OCI-LY7 (cell line): ENCODE measurements at regions not wholly inside any gene's neighbourhood (a gene's known extent, or its start where the extent isn't known, plus 50 kb on each side); places are given as distances from the start of the nearest gene placed in this dataset.

Experiments used
- BruUV-seq: library from RNA; stranded (reverse); fragments of 400-500 nt; replicated peaks from 2 replicates; lab custom pipeline; 2021; lab: Mats Ljungman, UMichigan
- CTCF ChIA-PET: fragments of 300-600 bp; sonication (Branson Sonifier 250); formaldehyde crosslinking; loops from one replicate; lab custom pipeline; 2022; ENCODE audit warnings: antibody characterized with exemption; ENCODE audit not compliant: unreplicated experiment; lab: Charles Lee
- POLR2A ChIA-PET: fragments of 300-600 bp; sonication (Branson Sonifier 250); formaldehyde crosslinking; loops from one replicate; lab custom pipeline; 2022; ENCODE audit warnings: antibody characterized with exemption; lab: Charles Lee
- DNase-seq: peaks from one replicate; pipeline ENCODE4 v3.0.0-alpha.2; 2015; ENCODE audit warnings: low spot score
- H2AFZ ChIP-seq: fragments of 200-600 bp; sonication (generic), shearing (Covaris generic); 2 replicates; pipeline ENCODE4 v1.6.1; 2014; ENCODE audit warnings: mild to moderate bottlenecking, antibody characterized with exemption, low read length, moderate library complexity
- H3K27ac ChIP-seq: fragments of 200-600 bp; sonication (generic); 2 replicates; pipeline ENCODE4 v1.5.1; 2014; ENCODE audit warnings: mixed run types, low read depth, mild to moderate bottlenecking, moderate library complexity, low read length, inconsistent platforms; ENCODE audit not compliant: poor library complexity, severe bottlenecking
- H3K36me3 ChIP-seq: fragments of 200-600 bp; sonication (generic); 2 replicates; pipeline ENCODE4 v1.6.1; 2014; ENCODE audit warnings: mild to moderate bottlenecking, antibody characterized with exemption, low read length, moderate library complexity, mixed read lengths; ENCODE audit not compliant: insufficient read depth
- H3K4me1 ChIP-seq: fragments of 200-600 bp; sonication (generic); 2 replicates; pipeline ENCODE4 v1.5.1; 2014; ENCODE audit warnings: mild to moderate bottlenecking, low read length; ENCODE audit not compliant: insufficient read depth, poor library complexity, severe bottlenecking
- H3K4me2 ChIP-seq: fragments of 200-600 bp; sonication (generic); 2 replicates; pipeline ENCODE4 v1.6.1; 2014; ENCODE audit warnings: mild to moderate bottlenecking, low read length
- H3K4me3 ChIP-seq: fragments of 200-600 bp; sonication (generic); 2 replicates; pipeline ENCODE4 v1.5.1; 2014; ENCODE audit warnings: mild to moderate bottlenecking, low read depth, low read length; ENCODE audit not compliant: poor library complexity, severe bottlenecking
- H3K79me2 ChIP-seq: fragments of 200-600 bp; sonication (generic); 2 replicates; pipeline ENCODE4 v1.6.1; 2016; ENCODE audit warnings: low read depth, mild to moderate bottlenecking, low read length, moderate library complexity, mixed read lengths; ENCODE audit not compliant: insufficient read depth
- H3K9me2 ChIP-seq: fragments of 200-600 bp; sonication (generic); 2 replicates; pipeline ENCODE4 v1.6.1; 2016; ENCODE audit warnings: mild to moderate bottlenecking, low read length, mixed read lengths; ENCODE audit not compliant: insufficient read depth
- H3K9me3 ChIP-seq: fragments of 200-600 bp; sonication (generic); 2 replicates; pipeline ENCODE4 v1.6.1; 2014; ENCODE audit warnings: mild to moderate bottlenecking, mixed run types, low read length, mixed read lengths
- H4K20me1 ChIP-seq: fragments of 200-600 bp; sonication (generic); 2 replicates; pipeline ENCODE4 v1.6.1; 2014; ENCODE audit warnings: mild to moderate bottlenecking, antibody characterized with exemption, low read length, moderate library complexity, mixed read lengths; ENCODE audit not compliant: insufficient read depth
- CTCF ChIP-seq: fragments of 200-600 bp; sonication (generic); conservative IDR thresholded peaks from 2 replicates; pipeline ENCODE4 v1.5.1; 2014; ENCODE audit warnings: mild to moderate bottlenecking, antibody characterized with exemption, low read length, moderate library complexity, mixed read lengths
- EZH2phosphoT487 ChIP-seq: fragments of 200-600 bp; sonication (generic); IDR thresholded peaks from 2 replicates; pipeline ENCODE4 v1.6.1; 2018; ENCODE audit warnings: low read depth, borderline replicate concordance, mild to moderate bottlenecking, mixed run types, antibody characterized with exemption, low read length, moderate library complexity, mixed read lengths
- intact Hi-C: fragments of 100-400 bp; cut with micrococcal nuclease; formaldehyde crosslinking; loops from one replicate; pipeline ENCODE4 v1.10.0; 2022; ENCODE audit not compliant: unreplicated experiment

GRCh38 chr6:84467296-84467695 is 239.9 kb upstream of the CEP162 start:
- Histone ChIP-seq H2AFZ (no peak overlapping the region), H3K79me2 (no peaks in the 10 kb centered on the region), H4K20me1 (no peaks in the 10 kb centered on the region), H3K9me3 (no peaks in the 10 kb centered on the region), H3K4me1 (no peaks in the 10 kb centered on the region), H3K9me2 (no peaks in the 10 kb centered on the region), H3K36me3 (no peaks in the 10 kb centered on the region), H3K4me3 (no peak overlapping the region), H3K4me2 (no peak overlapping the region), H3K27ac (no peak overlapping the region)
- ChIA-PET POLR2A (no interaction called here), CTCF (no interaction called here)
- DNase-seq, result no peak
- BruUV-seq, result no TSS peak
- TF ChIP-seq CTCF, result no peak
- TF ChIP-seq EZH2phosphoT487, result no peak
- intact Hi-C loops, result no loop called here

- Histone ChIP-seq H3K79me2 (no peaks in the 10 kb centered on the region), H3K9me2 (no peaks in the 10 kb centered on the region), H3K4me2 (no peak overlapping the region), H3K27ac (no peak overlapping the region), H2AFZ (no peak overlapping the region), H3K4me1 (no peaks in the 10 kb centered on the region), H3K4me3 (no peak overlapping the region), H3K9me3 (no peaks in the 10 kb centered on the region), H4K20me1 (no peaks in the 10 kb centered on the region), H3K36me3 (no peaks in the 10 kb centered on the region)
- intact Hi-C loops, result no loop called here
- no peak for DNase-seq
- CTCF ChIA-PET, result no interaction called here
- TF ChIP-seq CTCF, result no peak
- TF ChIP-seq EZH2phosphoT487, result no peak
- no TSS peak for BruUV-seq
- POLR2A ChIA-PET, result no interaction called here
Observed at GRCh38 chr6:84466511-84466910, 239.1 kb upstream of the CEP162 start.

DNA sequence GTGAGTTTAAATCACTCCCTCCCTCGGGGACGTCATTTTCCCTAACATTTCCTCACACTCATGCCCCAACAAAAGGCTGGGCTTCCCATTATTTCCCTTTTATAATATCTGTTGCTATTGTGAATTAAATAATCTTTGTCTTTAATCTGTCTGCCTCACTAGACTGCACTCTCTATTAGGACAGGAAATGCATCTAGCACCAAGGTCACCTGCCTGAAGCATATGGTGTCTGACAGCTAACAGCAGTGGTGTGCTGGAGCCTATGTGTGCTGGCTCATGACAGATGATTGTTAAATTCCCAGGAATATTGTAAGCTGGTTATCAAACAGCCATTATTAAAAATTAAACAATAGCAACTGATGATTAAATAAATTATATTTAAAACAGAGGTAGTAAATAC is 237.0 kb upstream of the CEP162 start:
- DNase-seq, result no peak
- no peak overlapping the region for H3K27ac ChIP-seq
- no peak overlapping the region for H2AFZ ChIP-seq
- no peaks in the 10 kb centered on the region for H3K9me3 ChIP-seq
- no peaks in the 10 kb centered on the region for H3K36me3 ChIP-seq
- H4K20me1 ChIP-seq, result no peaks in the 10 kb centered on the region
- intact Hi-C loops, result no loop called here
- H3K4me1 ChIP-seq, result no peaks in the 10 kb centered on the region
- no peak for TF ChIP-seq CTCF
- TF ChIP-seq EZH2phosphoT487, result no peak
- H3K79me2 ChIP-seq, result no peaks in the 10 kb centered on the region
- ChIA-PET CTCF (no interaction called here), POLR2A (no interaction called here)
- H3K4me3 ChIP-seq, result no peak overlapping the region
- H3K4me2 ChIP-seq, result no peak overlapping the region
- no peaks in the 10 kb centered on the region for H3K9me2 ChIP-seq
- BruUV-seq, result no TSS peak
